Myocyte (in vitro differentiated cells): ENCODE measurements at regions not wholly inside any gene's neighbourhood (a gene's known extent, or its start where the extent isn't known, plus 50 kb on each side); places are given as distances from the start of the nearest gene placed in this dataset.
A peak's percentile ranks its signal among the peaks of the same experiment; 100 is the strongest.

ENCODE experiments used
- DNase-seq: peaks from one replicate; pipeline ENCODE4 v3.0.0-alpha.2; 2012; ENCODE audit warnings: low read depth

GRCh38 chr13:40161931-40162330 lies 504.5 kb downstream of the FOXO1 start:
- peak; percentile 76 for DNase-seq

- peak; percentile 83 for DNase-seq
Measured at GRCh38 chr13:40163066-40164000, 503.1 kb downstream of the FOXO1 start.

GRCh38 chr13:40164133-40164532 lies 502.3 kb downstream of the FOXO1 start:
- peak; percentile 34 for DNase-seq

GRCh38 chr13:40165316-40165932 lies 501.0 kb downstream of the FOXO1 start:
- no peak for DNase-seq

- no peak for DNase-seq
Measured at GRCh38 chr13:40167327-40167726, 499.1 kb downstream of the FOXO1 start.

GRCh38 chr13:40168425-40169166 lies 497.8 kb downstream of the FOXO1 start:
- peak; percentile 42 for DNase-seq

GRCh38 chr13:40169476-40169875 lies 497.0 kb downstream of the FOXO1 start:
- DNase-seq: peak; percentile 61

- peak; percentile 46 for DNase-seq
Measured at GRCh38 chr13:40170091-40170490, 496.4 kb downstream of the FOXO1 start.

- DNase-seq: no peak
Measured at GRCh38 chr13:40170982-40171381, 495.5 kb downstream of the FOXO1 start.

GRCh38 chr13:40171566-40171965 lies 494.9 kb downstream of the FOXO1 start:
- no peak for DNase-seq

GRCh38 chr13:40172149-40172591 lies 494.3 kb downstream of the FOXO1 start:
- no peak for DNase-seq

- DNase-seq: peak; percentile 47
Measured at GRCh38 chr13:40172878-40173277, 493.6 kb downstream of the FOXO1 start.

- no peak for DNase-seq
Measured at GRCh38 chr13:40175639-40176038, 490.8 kb downstream of the FOXO1 start.

- no peak for DNase-seq
Measured at GRCh38 chr13:40176242-40176641, 490.2 kb downstream of the FOXO1 start.

- DNase-seq: no peak
Measured at GRCh38 chr13:40178130-40178529, 488.3 kb downstream of the FOXO1 start.

- DNase-seq: no peak
Measured at GRCh38 chr13:40179445-40180281, 486.8 kb downstream of the FOXO1 start.

- no peak for DNase-seq
Measured at GRCh38 chr13:40180776-40181175, 485.7 kb downstream of the FOXO1 start.

GRCh38 chr13:40181203-40181845 lies 485.1 kb downstream of the FOXO1 start:
- peak; percentile 38 for DNase-seq

GRCh38 chr13:40182591-40182990 lies 483.9 kb downstream of the FOXO1 start:
- no peak for DNase-seq

- DNase-seq: no peak
Measured at GRCh38 chr13:40185414-40185813, 481.0 kb downstream of the FOXO1 start.
